ENCODE measurements at regions not wholly inside any gene's neighbourhood (a gene's known extent, or its start where the extent isn't known, plus 50 kb on each side); places are given as distances from the start of the nearest gene placed in this dataset.

DNA sequence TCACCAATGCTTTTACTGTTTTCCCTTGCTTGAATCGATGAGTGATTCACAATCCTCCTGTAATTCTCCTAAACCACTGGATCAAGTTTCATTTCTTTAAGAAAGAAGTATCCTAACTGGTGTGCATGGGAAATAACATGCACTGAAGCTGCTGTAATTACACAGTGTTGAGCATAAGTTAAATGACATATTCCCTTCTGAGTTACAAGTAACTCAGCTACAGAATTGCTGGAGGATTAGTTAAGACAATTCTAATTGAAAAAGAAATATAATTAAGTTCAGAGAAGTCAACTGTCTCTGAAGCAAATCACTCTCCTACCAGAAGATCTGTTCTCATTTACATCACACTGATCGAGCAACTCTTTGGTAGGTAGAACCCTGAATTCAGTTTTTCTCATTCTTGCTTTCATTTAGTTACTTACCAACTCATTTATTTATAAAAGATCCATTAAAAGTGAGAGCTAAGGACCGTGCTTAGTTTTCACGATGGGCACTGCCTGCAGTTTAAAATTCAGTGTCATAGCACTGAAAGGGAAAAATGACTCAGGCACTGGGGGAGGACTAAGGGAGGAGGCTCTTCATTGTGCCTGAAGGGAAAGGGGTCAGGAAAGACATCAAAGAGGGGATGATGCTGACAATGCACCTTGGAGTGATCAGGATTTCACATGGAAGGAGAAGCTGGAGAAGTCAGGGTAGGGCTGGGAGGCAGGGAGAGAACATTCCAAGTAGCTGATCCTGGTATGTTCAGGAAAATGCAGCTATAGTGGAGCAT, 327.2 kb downstream of the EMP1 start:
- TF ChIP-seq, protein P1, sequence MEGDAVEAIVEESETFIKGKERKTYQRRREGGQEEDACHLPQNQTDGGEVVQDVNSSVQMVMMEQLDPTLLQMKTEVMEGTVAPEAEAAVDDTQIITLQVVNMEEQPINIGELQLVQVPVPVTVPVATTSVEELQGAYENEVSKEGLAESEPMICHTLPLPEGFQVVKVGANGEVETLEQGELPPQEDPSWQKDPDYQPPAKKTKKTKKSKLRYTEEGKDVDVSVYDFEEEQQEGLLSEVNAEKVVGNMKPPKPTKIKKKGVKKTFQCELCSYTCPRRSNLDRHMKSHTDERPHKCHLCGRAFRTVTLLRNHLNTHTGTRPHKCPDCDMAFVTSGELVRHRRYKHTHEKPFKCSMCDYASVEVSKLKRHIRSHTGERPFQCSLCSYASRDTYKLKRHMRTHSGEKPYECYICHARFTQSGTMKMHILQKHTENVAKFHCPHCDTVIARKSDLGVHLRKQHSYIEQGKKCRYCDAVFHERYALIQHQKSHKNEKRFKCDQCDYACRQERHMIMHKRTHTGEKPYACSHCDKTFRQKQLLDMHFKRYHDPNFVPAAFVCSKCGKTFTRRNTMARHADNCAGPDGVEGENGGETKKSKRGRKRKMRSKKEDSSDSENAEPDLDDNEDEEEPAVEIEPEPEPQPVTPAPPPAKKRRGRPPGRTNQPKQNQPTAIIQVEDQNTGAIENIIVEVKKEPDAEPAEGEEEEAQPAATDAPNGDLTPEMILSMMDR (IDR thresholded peaks at IDR 0.05; ENCODE audit: low read depth, low read length, poor library complexity, severe bottlenecking) = no peak
- no peak for TF ChIP-seq EZH2phosphoT487 (IDR thresholded peaks at IDR 0.05; ENCODE audit: borderline replicate concordance, low read length)
